Activated CD8-positive, alpha-beta memory T cell treated with anti-CD3 and anti-CD28 coated beads for 1 hour (primary cell): ENCODE measurements at regions not wholly inside any gene's neighbourhood (a gene's known extent, or its start where the extent isn't known, plus 50 kb on each side); places are given as distances from the start of the nearest gene placed in this dataset.

Source experiments
- DNase-seq, 2 donors: peaks; one replicate each; pipeline ENCODE4 v3.0.0-alpha.2; 2020; ENCODE audit warnings: low read depth in 1 of 2; ENCODE audit errors: extremely low read depth in 1 of 2

DNA sequence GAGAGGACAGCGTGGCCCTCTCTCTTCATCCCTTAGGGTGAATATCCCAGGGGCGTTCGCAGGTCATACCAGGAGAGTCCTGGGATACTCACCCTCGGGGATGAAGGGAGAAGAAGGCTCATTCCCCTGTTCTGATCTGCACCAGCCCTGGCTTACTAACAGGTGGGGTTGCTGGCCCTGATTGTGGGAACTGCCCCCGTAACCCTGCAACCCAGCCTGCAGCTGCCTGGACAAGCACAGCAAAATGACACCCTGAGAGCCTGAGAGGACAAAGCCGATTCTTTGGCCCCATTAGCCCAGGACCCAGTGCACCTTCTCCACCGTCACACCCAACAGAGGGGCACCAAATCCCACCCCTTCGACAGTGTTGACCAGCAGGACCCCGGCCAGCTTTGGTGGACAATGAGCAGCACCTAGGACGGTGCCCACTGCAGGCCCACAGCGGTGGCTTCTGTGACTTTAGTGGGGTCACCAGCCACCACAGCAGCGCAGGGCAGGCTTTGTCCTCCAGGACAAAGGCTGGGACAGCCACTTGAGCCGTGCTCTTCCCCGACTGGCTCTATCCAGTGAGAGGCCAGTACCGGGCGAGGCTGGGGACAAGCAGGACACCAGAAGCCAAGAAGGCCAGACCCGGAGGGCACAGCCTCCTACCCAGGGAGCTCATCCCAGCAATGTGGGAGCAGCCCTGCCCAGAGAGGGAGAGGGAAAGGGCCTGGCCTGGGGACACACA lies 98.5 kb upstream of the RTL6 start:
- no peak for DNase-seq

DNA sequence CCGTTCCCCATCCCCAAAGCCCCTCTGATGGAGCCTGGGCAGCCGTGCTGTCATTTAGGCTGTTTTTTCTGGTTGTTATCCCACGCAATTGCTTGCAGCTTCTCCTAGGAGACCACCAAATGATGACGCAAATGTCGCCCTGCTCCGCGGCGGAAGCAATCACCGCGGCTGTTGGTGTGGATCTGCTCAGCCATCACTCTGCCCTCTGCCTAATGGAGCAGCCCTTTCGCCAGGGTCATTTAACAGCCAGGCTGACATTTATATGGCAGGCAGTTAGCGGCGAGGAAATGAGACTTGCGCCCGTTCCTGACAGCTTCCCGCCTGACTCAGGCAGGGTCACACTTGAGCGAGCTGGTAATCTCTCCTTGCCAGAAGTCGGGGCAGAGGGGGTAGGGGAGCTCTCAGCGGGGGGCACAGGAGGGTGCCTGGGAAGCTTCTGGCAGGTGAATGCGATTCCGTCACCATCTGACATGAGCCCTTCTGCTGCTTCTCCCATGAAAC lies 97.9 kb upstream of the RTL6 start:
- DNase-seq: no peak

DNA sequence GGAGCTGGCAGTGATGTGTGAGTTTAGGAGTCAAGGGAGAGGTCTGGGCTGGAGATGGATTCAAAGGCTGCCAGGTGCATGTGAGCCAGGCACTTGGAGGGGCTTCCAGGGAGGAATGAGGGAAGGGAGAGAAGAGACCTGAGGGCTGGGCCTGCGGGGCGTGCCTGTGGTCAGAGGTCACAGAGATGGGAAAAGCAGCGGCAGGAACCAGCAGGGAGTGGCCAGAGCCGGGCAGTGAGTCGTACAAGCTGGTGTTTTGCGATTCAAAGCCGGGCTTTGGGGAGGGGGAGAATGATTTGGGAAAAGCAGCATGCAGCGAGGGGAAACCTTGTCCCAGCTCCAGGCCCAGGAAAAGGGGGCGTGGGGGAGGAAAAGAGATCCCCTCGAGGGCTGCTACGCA lies 96.9 kb upstream of the RTL6 start:
- no peak for DNase-seq

DNA sequence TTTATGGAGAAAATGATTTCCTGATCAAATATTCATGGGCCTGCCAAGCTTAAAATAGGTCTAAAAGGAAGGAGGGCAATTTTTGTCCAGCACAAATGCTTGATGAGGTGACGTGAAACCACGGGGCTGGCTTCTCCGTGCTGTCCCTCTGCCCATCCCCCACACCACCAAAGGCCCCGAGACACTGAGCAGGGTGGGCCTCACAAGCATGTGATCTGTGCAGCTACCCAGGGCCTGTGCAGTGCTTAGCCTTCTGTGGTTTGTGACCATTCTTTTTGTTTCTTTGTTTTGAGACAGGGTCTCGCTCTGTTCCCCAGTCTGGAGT lies 94.8 kb upstream of the RTL6 start:
- DNase-seq: no peak

- DNase-seq: no peak
Measured at GRCh38 chr22:44592126-44592823, 94.2 kb upstream of the RTL6 start.

GRCh38 chr22:44591146-44591790 lies 93.2 kb upstream of the RTL6 start:
- DNase-seq: no peak

DNA sequence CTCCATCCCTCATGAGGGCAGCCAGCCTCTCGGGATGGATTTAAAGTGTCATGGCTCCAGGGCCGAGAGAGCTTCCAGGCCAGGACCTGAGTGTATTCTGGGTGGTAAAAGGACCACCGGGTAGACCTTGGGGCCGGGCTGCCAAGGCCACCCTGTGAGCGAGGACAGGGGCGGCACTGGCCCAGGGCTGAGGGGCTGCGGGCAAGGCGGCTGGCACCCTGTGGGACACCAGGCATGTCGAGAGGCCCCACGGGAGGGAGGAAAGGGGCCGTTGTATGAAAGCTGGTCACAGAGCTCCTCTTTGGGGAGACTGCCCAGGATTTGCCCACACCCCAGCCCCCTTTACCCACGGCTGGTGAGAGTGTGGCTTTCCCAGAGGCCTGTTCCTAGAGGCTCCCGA lies 92.3 kb upstream of the RTL6 start:
- DNase-seq: no peak

- no peak for DNase-seq
Measured at GRCh38 chr22:44589831-44590230, 91.8 kb upstream of the RTL6 start.

GRCh38 chr22:44588348-44588747 lies 90.3 kb upstream of the RTL6 start:
- DNase-seq: no peak

- DNase-seq: no peak
Measured at GRCh38 chr22:44587737-44588310, 89.8 kb upstream of the RTL6 start.

DNA sequence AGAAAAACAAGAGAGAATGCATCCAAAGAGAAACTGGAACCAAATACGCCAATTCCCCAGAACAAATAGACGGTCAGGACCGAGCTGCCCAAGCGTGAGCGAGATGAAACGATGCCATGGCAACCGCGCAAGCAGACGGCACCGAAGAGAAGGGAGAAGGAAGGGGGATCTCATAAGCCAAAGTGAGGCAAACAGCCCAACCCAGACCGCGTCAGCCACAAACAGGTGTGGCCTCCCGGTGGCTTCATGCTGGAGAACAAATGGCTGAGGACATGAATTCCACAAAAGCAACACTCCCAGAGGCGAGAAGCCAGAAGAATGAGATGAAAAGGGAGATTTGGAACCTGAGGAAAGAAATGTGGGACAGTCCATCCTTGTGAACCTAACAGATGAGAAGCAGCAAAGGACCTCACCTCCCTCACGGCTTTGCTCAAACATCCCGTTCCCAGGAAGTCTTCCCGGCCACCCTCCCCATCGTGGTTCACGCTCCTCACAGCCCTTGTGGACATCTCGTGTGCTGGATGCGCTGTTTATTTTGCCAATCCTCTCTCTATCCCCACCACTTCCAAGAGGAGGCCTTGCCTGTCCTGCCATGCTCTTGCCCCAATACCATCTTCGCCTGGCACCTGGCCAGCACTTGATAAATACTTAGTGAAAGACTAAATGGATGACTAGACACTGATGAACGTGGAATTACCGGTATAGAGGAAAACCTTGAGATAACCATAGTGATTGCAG lies 89.1 kb upstream of the RTL6 start:
- no peak for DNase-seq

DNA sequence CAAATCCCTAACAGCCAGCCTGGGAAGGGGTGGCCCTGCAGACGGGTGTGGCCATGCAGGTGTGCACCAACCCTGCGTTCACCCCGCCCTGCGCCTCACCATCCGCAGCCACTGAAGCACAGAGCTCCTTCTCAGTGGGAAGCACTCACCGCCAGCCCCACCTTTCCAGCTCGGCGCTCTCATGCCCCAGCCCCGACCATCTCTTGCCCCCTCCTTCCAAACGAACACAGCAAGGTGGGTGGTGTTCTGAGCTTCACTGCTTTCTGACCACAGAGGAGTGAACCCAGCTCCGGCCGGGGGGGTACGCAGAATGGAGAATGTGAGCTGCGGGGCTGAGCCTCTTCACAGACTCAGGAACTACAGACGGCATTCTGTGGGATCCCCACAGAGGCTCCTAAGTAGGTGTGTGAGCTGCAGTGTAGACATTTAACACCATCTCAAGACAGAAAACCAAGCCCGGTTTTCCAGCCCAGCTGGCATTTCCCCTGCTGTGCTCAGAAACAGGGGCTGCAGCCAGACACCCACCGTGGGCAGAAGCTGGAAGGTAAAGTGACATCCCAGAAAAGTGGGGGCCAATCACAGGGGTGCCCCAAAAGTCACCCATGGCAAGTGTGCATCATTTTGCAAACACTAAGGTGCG lies 88.4 kb upstream of the RTL6 start:
- no peak for DNase-seq

GRCh38 chr22:44585559-44586350 lies 87.7 kb upstream of the RTL6 start:
- DNase-seq: no peak

DNA sequence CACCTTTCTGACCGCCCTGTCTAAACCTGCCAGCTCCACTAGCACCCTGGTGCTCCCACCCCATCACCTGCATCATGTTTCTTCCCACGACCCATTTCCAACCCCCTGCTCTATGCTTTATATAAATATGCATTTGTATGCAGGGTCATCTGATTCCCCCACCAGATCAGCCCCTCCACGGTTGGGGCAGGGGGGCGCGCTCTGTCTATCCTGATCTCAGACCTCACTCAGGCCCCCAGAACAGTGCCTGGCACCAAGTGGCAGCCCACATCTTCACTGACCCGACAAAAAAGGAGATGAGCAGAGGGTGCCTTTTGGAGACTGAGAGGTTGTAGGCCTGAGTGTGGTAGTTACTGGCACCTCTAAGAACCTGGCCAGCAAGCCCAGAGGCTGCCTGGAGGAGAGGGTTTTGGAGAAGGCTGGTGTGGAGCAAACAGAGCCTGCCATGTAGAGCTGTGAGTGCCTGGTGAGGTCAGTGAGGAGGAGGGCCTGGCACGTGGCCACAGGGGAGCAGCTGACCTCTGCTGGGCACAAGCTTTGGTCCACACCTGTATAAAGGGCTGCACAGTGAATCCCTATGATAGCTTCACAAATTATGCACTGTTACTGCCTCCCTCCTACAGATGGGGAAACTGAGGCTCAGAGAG lies 86.3 kb upstream of the RTL6 start:
- DNase-seq: no peak

DNA sequence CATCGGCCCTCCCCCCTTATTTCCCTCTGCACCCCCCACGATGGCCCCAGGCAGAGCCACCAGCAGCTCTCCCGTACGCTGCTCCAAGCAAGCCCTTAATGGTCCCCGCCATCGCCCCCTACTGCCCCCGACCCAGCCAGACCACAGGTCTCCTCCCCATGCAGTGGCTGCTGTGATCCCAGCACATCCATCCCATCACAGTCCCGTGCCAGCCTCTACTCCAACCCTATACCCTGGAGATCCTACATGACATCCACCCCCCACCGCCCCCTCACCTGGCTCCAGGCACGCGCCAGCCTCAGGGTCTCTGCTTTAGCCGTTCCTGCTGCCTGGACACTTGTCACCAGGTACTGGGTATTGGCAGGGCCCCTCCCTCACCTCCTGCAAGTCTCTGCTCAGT lies 85.8 kb upstream of the RTL6 start:
- no peak for DNase-seq

DNA sequence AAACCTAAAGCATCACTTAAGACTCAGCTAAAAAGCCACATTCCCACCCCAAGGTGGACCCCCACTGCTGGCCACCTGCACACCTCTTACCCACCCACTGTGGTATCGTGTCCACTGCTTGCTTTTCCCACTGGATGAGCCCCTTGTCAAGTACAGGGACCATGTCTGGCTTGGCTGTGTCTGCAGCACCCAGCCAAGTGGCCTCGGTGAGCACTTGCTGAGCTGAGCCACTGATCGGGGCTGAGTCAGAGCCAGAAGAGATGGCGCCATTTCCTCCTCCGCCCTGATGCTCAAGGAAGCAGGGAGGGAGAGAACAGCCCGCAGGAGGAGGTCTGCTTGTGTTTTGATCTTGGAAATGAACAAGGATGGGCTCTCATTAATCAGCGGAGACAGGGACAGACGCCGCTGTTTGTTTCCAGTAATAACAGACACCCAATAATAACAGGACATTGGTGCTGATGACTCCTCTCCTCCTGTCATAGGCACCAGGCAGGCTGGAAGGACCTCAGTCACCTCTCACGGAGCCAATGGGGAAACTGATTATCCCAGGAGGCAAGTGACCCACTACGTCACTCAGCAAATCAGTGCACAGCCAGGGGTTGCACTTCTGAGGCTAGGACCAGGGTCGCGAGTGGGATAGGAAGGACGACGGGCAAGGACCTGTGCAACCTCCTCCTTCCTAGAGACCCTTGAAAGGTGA lies 85.2 kb upstream of the RTL6 start:
- DNase-seq: no peak

- no peak for DNase-seq
Measured at GRCh38 chr22:44582016-44582415, 84.0 kb upstream of the RTL6 start.

DNA sequence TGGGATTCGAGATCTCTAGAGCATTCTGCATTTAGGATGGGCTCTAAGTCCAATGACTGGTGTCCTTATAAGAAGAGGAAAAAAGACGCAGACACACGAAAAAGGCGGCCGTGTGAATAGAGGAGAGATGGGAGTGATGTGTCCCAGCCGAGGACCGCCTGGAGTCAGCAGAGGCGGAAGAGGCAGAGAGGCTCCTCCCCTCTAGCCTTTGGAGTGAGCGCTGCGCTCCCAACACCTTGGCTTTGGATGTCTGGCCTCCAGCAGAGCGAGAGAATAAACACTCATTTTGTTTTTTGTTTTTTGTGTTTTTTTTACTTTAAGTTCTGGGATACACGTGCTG lies 83.0 kb upstream of the RTL6 start:
- DNase-seq: no peak
